LHCN-M2 (cell line): ENCODE measurements at regions not wholly inside any gene's neighbourhood (a gene's known extent, or its start where the extent isn't known, plus 50 kb on each side); places are given as distances from the start of the nearest gene placed in this dataset.
"Not testable (repeated sequence)": the region's sequence is repeated elsewhere in the genome, so short reads cannot be mapped to it uniquely, and the experiment has no call there.

ENCODE experiments used
- DNase-seq: peaks from one replicate; pipeline ENCODE4 v3.0.0-alpha.2; 2012; ENCODE audit warnings: low read depth

GRCh38 chr11:37223962-37224361 is 625.9 kb upstream of the RAG2 start:
- no peak for DNase-seq

GRCh38 chr11:37203006-37203405 is 605.0 kb upstream of the RAG2 start:
- no peak for DNase-seq

GRCh38 chr11:37199082-37199481 is 601.0 kb upstream of the RAG2 start:
- DNase-seq: no peak

- DNase-seq: no peak
These were observed 586.3 kb upstream of the RAG2 start for GRCh38 chr11:37184326-37184725.

- no peak for DNase-seq
These were observed 584.0 kb upstream of the RAG2 start for GRCh38 chr11:37182031-37182430.

GRCh38 chr11:37177721-37178120 is 579.7 kb upstream of the RAG2 start:
- no peak for DNase-seq

GRCh38 chr11:37171451-37171850 is 573.4 kb upstream of the RAG2 start:
- no peak for DNase-seq

GRCh38 chr11:37170311-37170710 is 572.3 kb upstream of the RAG2 start:
- no peak for DNase-seq

GRCh38 chr11:37145434-37145833 is 547.4 kb upstream of the RAG2 start:
- not testable (repeated sequence) for DNase-seq

GRCh38 chr11:37142591-37142990 is 544.6 kb upstream of the RAG2 start:
- no peak for DNase-seq

- DNase-seq: no peak
These were observed 543.7 kb upstream of the RAG2 start for GRCh38 chr11:37141707-37142106.

GRCh38 chr11:37135606-37136005 is 537.6 kb upstream of the RAG2 start:
- DNase-seq: not testable (repeated sequence)

GRCh38 chr11:37134637-37135036 is 536.6 kb upstream of the RAG2 start:
- DNase-seq: no peak

- DNase-seq: no peak
These were observed 526.3 kb upstream of the RAG2 start for GRCh38 chr11:37124384-37124783.

GRCh38 chr11:37115963-37116362 is 517.9 kb upstream of the RAG2 start:
- no peak for DNase-seq

GRCh38 chr11:37110385-37110784 is 512.3 kb upstream of the RAG2 start:
- no peak for DNase-seq

GRCh38 chr11:37109286-37109585 is 511.2 kb upstream of the RAG2 start:
- DNase-seq: no peak

- no peak for DNase-seq
These were observed 510.6 kb upstream of the RAG2 start for GRCh38 chr11:37108436-37109285.

GRCh38 chr11:37107831-37108230 is 509.8 kb upstream of the RAG2 start:
- no peak for DNase-seq

GRCh38 chr11:37107415-37107814 is 509.4 kb upstream of the RAG2 start:
- DNase-seq: no peak

- DNase-seq: no peak
These were observed 507.4 kb upstream of the RAG2 start for GRCh38 chr11:37105427-37105826.

- DNase-seq: no peak
These were observed 506.3 kb upstream of the RAG2 start for GRCh38 chr11:37104380-37104779.

- DNase-seq: no peak
These were observed 502.0 kb upstream of the RAG2 start for GRCh38 chr11:37100008-37100407.

- DNase-seq: no peak
These were observed 494.5 kb upstream of the RAG2 start for GRCh38 chr11:37092487-37092886.
